NCI-H2227 (cell line): ENCODE measurements at regions not wholly inside any gene's neighbourhood (a gene's known extent, or its start where the extent isn't known, plus 50 kb on each side); places are given as distances from the start of the nearest gene placed in this dataset.
"Not testable (repeated sequence)": the region's sequence is repeated elsewhere in the genome, so short reads cannot be mapped to it uniquely, and the experiment has no call there.

Source experiments
- DNase-seq: peaks from one replicate; lab custom pipeline; 2025; ENCODE audit not compliant: unreplicated experiment; lab: John Stamatoyannopoulos, UW

DNA sequence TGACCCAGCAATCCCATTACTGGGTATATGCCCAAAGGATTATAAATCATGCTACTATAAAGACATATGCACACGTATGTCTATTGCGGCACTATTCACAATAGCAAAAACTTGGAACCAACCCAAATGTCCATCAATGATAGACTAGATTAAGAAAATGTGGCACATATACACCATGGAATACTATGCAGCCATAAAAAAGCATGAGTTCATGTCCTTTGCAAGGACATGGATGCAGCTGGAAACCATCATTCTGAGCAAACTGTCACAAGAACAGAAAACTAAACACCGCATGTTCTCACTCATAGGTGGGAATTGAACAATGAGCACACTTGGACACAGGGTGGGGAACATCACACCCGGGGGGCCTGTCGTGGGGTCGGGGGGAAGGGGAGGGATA is 80.1 kb upstream of the TMEM170B start:
- not testable (repeated sequence) for DNase-seq

DNA sequence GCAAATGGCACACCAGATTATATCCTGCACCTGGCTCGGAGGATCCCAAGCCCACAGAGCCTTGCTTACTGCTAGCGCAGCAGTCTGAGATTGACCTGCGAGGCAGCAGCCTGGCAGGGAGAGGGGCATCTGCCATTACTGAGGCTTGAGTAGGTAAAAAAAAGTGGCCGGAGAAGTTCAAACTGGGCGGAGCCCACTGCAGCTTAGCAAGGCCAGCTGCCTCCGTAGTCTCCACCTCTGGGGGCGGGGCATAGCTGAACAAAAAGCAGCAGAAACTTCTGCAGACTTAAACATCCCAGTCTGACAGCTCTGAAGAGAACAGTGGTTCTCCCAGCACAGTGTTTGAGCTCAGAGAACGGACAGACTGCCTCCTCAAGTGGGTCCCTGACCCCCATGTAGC is 85.4 kb upstream of the TMEM170B start:
- not testable (repeated sequence) for DNase-seq

DNA sequence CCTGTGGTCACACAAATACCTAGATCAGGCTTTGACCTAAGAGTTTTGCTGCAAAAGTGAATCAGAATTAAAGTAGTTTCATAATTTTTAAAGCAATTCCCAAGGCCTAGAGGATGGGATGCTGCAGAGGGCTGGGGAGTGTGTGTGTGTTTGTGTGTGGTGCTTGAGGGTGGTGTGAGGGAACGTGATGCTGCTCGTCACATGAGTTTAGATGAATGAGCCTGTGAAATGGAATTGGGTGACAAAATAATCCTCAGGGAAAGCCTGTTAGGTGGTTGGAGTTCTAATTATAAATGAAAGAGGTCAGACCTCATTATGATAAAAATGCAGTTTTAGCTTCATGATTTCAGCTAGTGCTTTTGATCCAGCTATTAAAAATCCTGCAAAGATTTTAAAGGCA is 87.5 kb upstream of the TMEM170B start:
- DNase-seq = no peak

DNA sequence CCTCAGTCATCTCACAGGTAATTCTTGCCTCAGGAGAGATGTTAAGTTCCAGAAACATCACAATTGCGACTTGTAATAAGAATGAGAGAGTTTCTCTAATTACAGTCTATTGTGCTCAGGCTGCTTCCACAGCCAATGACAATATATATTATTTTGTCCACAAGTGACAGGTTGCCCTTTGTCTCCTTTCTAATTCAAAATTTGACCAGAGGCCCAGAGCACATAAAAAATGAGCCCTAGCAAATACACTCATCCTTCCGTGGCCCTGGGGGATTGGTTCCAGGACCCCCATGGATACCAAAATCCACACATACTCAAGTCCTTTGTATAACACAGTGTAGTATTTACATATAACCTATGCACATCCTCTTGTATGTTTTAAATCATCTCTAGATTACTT is 88.1 kb upstream of the TMEM170B start:
- DNase-seq = no peak

DNA sequence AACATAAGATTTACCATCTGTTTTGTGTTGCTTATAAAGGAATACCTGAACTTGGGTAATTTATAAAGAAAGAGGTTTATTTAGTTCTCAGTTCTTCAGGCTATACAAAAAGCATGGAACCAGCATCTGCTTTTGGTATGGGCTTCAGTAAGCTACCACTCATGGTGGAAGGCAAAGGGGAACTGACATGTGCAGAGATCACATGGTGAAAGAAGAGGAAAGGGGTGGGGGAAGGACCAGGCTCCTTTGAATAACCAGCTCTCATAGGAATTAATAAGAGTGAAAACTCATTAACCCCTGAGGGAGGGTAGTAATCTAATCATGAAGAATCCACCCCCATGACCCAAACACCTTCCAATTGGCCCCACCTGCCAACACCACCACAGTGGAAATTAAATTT is 89.5 kb upstream of the TMEM170B start:
- DNase-seq = no peak

DNA sequence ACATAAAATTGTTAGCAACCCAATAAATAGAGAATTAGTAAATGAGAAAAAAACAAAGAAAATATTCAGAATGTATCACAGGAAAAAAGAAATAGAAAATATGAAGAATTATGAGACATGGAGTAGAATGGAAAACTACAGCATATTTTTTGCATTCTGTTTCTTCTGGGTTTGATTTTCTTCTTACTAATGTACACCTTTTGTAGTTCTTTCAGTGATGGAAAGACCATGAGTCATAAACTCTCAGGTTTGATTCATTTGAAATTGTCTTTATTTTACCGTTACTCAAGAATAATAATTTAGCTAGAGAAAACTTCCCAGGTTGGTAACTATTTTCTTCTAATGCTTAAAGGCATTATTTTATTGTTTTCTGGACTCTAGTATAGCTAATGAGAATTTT is 90.3 kb upstream of the TMEM170B start:
- DNase-seq = no peak

DNA sequence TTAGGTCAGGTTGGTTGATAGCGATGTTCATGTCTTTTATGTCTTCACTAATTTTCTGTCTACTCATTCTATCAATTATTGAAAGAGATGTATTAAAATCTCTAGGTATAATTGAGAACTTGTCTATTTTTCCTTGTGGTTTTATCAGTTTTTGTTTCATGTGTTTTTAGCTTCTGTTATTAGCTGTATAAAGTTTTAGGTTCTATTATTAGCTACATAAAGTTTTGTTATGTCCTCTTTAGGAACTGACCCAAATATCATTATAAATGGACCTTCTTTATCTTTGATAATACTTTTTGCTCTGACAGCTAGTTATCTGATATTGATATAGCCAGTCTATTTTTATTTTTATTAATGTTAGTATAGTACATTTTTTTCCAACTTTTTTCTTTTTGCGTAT is 92.4 kb upstream of the TMEM170B start:
- no peak for DNase-seq

DNA sequence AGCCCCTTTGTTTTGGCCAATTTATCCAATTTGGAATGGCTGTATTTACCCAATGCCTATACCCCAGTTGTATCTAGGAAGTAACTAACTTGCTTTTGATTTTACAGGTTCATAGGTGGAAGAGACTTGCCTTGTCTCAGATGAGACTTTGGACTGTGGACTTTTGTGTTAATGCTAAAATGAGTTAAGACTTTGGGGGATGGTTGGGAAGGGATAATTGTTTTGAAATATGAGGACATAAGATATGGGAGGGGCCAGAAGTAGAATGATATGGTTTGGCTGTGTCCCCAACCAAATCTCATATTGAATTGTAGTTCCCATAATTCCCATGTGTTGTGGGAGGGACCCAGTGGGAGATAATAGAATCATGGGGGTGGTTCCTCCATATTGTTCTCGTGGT is 94.4 kb upstream of the TMEM170B start:
- DNase-seq = not testable (repeated sequence)

DNA sequence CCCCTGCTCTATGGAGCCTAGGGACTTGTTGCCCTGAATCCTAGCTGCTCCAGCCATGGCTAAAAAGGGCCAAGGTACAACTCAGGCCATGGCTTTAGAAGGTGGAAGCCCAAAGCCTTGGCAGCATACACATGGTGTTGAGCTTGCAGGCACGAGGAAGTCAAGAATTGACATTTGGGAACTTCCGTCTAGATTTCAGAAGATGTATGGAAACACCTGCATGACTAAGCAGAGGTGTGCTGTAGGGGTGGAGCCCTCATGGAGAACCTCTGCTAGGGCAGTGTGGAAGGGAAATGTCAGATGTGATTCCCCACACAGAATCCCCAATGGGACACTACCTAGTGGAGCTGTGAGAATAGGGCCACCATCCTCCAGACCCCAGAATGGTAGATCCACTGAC is 95.1 kb upstream of the TMEM170B start:
- DNase-seq = no peak

DNA sequence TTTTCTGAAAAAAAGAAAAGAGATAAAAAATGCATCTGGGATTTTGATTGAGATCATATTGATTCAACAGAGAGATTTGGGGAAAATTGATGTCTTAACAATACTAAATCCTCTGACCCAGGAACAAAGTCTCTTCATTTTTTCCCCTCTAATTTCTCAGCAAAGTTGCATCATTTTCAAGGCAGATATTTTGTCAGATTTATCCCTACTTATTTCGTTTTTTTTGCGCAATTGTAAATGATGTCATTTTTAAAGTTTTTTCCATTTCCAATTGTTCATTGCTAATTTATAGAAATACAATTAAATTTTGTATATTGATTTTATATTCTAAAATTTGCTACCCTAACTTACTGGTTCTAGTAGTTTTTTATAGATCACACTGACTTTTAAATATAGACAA is 97.7 kb upstream of the TMEM170B start:
- no peak for DNase-seq

DNA sequence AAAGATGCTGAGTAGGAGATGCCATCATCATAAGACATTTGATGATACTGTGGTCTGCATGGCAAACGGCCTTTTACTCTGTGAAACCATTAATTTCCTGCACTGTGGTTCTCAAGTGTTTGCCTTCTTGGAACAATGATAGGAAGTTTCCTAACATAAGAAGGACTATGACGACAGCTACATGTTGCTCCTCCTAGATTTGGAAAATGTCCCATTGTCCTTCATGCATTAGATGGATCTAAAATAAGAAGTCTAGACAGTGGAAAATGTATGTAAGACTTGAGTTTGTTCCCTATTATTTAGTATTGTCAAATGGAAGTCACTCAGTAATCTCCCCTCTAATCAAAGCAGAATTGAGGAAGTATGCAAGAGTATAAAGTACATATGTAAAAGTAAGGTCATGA is 98.5 kb upstream of the TMEM170B start:
- no peak for DNase-seq

DNA sequence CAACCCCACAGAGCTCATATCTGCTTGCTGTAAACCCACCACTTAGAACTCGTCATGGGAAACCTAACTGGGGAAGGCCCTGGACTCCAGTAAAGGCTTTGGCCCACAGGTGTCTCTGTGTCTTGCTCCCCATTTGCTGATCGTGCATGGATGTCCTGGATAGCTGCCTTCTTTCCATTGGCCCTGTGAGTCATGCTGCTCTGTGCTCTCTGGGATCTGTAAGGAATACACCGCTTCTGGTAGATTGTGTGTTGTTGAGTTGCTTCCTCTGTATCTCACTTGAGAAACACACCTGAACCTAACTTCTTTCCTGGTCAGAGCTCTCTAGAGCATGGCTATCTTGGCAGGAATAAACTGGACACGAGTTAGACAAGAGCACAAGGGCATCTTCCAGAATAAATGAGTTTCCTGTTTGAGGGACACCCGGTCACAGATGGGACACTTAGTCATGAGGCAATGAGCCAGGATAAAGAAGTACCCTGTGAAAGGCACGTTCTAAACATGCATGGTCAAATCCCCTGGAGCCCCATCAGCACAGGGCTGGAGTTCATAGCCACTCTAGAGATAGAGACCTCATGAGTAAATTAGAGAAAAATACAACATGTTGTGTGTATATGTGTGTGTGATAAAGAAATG is 99.6 kb upstream of the TMEM170B start:
- DNase-seq = no peak

DNA sequence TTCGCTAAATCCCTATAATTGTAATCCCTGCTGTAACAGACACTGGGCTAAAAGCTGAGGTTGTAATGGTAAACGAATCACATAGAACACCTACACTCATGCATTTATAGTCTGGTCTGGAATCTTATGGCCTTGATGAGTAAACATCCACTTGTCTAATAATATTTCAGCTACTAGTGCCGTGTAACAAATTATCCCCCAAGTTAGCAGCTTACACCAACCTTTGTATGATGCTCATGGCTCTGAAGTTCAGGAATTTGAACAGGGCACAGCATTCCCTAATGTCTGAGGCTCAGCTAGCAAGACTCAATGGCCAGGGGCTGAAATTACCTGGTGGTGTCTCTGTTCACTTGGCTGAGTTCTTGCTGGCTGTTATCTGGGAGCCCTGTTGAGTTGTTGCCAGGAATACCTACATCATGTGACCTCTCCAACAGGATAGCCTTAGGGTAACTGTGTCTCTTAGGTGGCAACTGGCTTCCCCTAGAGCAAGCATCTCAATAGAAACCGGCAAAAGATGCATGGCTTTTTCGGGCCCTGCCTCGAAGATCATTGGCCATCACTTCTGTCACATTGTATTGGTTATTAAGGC is 100.9 kb upstream of the TMEM170B start:
- no peak for DNase-seq

DNA sequence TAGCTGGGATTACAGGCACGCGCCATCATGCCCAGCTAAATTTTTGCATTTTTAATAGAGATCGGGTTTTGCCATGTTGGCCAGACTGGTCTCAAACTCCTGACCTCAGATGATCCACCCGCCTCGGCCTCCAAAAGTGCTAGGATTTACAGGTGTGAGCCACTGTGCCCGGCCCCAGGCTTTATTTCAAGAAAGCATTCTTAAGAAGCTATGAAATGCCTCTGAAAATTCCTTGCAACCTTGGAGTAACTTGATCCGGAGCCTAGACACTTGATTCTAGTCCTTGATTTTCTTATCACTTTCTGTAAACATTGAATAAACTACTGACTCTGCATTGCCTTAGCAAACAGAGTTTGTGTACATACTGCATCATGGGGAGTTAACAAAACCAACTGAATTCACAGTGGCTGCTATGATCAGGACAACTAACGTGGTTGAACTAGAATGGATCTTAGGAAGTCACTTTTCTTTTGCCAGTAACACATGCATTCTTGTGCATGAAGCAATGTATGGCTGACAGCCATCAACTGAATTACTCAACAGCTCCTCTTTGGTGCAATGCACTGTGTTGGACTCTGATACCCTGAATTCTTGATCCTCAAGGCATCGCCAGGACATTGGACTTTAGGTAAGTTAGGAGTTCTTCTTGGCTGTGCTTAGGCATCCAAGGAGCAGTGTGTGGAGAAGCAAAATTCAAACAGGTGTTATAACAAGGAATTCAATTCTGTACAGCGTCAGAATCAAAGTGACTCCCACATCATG is 102.8 kb upstream of the TMEM170B start:
- DNase-seq = no peak

DNA sequence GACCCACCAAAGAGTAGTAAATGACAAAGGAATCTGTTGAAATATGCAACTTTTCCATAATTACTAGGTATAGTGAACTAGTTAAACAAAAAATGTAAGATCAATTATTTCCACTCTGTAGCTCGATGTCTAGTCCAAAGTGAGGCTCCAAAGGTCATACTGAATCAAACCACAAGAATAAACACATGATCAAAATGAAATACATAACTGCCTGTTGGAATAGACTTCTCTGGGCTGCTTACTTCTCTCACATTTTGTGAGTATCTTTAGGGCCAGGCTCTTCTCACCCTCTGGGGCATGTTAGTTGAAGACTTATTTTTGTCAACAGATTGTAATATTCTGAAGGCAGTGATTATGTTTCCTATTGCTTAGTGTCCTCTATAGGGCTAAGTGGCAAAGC is 103.7 kb upstream of the TMEM170B start:
- no peak for DNase-seq

DNA sequence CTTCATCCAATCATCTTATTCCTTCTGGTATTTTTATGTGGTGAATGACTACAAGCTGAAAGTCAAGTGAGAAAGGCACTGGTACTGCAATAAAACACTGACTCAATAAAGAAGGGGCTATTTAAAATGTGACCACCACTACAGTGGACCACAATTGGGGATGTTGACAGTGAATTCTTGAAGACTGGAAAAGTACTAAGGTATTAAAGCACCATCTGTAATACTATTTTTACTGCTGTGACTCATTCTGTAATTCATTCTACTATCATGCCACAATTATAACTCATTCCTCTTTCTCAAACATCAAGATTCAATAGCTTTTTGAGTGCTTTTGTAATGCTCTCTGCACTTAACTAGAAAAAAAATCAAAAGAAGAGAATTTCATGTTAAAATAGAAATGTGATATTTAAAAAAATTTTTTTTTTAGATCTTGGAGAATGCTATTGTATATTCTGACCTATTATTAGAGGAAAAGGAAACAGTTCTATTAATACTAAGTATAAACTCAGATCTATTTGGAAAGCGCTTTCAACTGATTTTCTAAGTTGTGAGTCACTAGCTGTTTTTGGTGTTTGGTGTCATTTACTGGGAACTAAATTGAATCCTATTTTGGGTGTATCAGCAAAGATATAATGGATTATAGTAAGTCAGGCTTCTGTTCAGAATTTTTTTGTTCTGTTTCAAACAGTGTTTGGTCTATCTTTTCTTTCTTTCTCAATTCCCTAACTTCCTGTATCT is 104.7 kb upstream of the TMEM170B start:
- no peak for DNase-seq

DNA sequence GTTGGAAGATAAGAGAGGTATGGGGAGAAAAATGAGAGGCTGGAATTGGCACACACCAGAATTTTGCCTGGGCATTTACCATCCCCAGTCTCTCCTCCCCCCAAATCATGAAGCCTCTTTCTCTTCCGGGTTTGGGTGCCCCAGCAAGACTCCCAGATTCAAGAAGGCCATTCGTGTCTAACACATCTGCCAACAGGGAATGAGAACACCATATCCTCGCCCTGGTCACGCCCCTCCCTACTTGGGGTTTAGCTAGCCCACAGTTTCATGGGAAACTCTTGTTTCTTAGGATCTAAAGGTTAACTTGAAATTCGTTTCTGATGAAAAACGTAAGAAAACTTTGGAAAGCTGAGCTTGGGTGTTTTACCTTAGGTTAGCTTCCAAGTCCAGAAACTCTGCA is 105.5 kb upstream of the TMEM170B start:
- DNase-seq = no peak

DNA sequence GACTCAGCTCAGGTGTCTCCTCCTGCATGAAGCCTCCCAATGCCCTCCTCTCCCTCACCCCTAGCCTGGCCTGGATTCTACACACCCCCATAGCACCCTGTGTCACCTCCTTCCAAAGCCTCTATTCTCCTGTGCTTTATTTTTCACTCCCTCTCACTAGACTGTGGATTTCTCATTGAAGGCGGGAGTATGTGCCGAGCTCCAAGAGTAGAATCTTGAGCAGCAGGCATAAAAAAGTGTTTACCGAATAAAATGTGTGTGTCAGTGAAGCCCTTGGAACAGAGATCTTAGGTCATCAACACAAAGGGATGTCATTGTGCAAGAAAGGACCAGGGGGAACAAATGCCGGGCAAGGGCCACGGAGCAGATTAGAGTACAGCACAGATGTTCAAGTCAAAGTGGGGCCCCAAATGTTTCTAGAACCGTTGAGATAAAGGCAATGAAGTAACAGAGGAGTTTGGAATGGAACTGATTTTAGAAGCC is 106.1 kb upstream of the TMEM170B start:
- no peak for DNase-seq

DNA sequence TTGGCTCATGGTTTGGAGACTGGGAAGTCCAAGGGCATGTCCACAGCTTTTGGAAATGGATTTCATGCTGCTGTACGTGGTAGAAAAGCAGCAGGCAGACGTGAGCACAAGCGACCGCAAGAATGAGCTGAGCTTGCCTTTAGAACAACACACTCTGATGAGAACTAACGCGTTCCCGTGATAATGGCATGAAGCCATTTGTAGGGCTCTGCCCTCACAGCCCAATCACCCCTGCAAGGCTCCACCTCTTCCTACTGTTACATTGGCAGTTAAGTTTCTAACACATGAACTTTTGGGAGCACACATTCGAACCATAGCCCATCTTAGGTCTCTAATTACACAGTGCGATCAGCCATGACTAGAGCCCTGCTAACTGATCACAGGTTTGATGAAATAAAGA is 107.5 kb upstream of the TMEM170B start:
- DNase-seq = no peak

DNA sequence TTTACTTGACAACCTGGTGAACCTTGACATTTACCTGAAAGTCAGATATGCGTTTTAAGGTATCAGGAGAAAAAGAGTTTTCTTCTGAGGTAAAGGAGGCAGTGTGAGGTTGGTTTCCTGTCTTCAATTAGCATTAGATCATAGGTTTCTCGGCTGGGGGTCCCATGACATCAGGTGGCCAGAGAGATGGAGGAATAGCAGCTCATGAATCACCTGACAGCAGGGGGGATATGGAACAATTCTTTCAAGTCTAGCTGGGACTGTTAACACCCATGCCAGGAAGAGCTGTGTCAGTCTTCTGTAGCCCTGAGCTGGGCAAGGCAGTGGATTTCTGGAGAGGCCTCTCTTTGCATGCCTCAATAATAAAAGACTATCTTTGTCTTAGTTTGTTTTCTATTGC is 108.0 kb upstream of the TMEM170B start:
- no peak for DNase-seq

DNA sequence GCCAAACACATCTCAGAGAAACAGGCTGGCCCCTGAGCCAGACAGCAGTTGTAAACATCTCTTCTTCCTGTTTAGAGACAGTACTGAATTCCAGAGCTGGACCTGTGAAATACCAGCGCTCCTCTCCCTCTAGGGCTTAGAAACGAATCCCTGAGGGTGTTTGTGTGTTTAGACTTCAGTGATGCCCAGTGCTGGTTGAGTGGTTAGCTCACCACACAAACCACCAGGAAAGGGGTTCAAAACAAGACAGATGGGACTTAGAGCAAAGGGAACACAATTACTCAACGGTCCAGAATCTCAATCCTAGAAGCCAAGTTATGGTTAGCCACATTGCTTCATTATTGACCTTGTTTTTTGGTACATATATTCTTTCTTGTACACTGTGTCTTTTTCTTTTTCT is 108.7 kb upstream of the TMEM170B start:
- DNase-seq = no peak

DNA sequence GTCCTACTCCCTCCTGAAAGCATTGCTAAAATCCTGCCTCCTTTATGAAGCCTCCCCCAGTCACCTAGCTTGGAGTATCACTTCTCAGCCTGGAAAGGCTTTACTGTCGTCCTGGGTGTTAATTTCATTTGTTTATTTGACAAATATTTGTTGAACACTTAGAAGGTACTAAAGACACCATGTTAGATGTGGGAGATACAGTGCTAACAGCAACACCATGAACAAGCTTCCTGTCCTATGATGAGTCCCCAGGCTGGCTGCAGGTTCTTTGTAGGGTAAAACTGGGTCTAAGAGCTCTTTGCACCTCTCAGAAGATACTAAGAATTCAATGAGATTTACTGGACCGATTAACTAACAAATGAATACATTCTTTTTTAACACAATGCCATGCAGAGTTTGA is 109.2 kb upstream of the TMEM170B start:
- no peak for DNase-seq
